Heart right ventricle (tissue), 16 donors: ENCODE measurements at regions not wholly inside any gene's neighbourhood (a gene's known extent, or its start where the extent isn't known, plus 50 kb on each side); places are given as distances from the start of the nearest gene placed in this dataset.

Source experiments
- ATAC-seq, 8 donors: fragments of 200-7000 bp; cut with Tn5 transposase; one replicate each; pipeline ENCODE4 v1.9.1; 2020; ENCODE audit warnings: mild to moderate bottlenecking in 8 of 8, moderate library complexity in 8 of 8, moderate number of reproducible peaks in 1 of 8
- DNase-seq, 2 donors: peaks; one replicate each; pipeline ENCODE4 v3.0.0-alpha.2; 2020
- H3K27ac ChIP-seq, 10 donors: fragments of 200-600 bp; sonication (generic) in 2 of 10; one replicate each; pipeline versions ENCODE4 v1.5.0 to v1.8.0; 2020 to 2022; ENCODE audit warnings: mild to moderate bottlenecking in 3 of 10
- H3K27me3 ChIP-seq, 7 donors: fragments of 200-600 bp; one replicate each; pipeline ENCODE4 v1.8.0; 2021 to 2022; ENCODE audit warnings: mild to moderate bottlenecking in 2 of 7
- H3K36me3 ChIP-seq, 9 donors: fragments of 200-600 bp; sonication (generic) in 1 of 9; one replicate each; pipeline versions ENCODE4 v1.5.0 to v1.8.0; 2020 to 2022; ENCODE audit warnings: mild to moderate bottlenecking in 2 of 9
- H3K4me1 ChIP-seq, 9 donors: fragments of 200-600 bp; sonication (generic) in 1 of 9; one replicate each; pipeline versions ENCODE4 v1.5.0 to v1.8.0; 2020 to 2022; ENCODE audit warnings: mild to moderate bottlenecking in 4 of 9
- H3K4me3 ChIP-seq, 10 donors: fragments of 200-600 bp; sonication (generic) in 2 of 10; one replicate each; pipeline versions ENCODE4 v1.5.0 to v1.8.0; 2020 to 2022; ENCODE audit warnings: mild to moderate bottlenecking in 7 of 10, moderate library complexity in 2 of 10
- H3K9me3 ChIP-seq, 11 donors: fragments of 200-600 bp in 10 of 11; sonication (generic) in 2 of 11; one replicate each; pipeline versions ENCODE4 v1.5.0 to v1.8.0; 2013 to 2022; ENCODE audit warnings: mild to moderate bottlenecking in 2 of 11, control low read depth in 1 of 11, moderate library complexity in 1 of 11
- CTCF ChIP-seq, 9 donors: fragments of 200-600 bp; sonication (generic) in 2 of 9; IDR thresholded peaks; one replicate each; pipeline versions ENCODE4 v1.5.0 to v1.8.0; 2021 to 2022; ENCODE audit warnings: antibody characterized with exemption in 9 of 9, mild to moderate bottlenecking in 5 of 9, moderate library complexity in 1 of 9
- WGBS, 2 donors: extraction: QIAGEN DNeasy Blood & Tissue Kit; methylation state at CpG; one replicate each; pipeline ENCODE4 v1.1.7; 2013; ENCODE audit warnings: inconsistent platforms in 1 of 2; 5-methylcytosine and 5-hydroxymethylcytosine counted together
- intact Hi-C, 10 donors: fragments of 100-400 bp; cut with DNase I; formaldehyde crosslinking; loops; one replicate each; pipeline versions ENCODE4 v1.11.1 to v1.14.2; 2022
- donor health status: Arrhythmogenic right ventricular cardiomyopathy.
- donor health status: ischemic (EF 13 %, LVEDD 7.1; RV severe dilation, severe dysfunction).
- donor health status: healthy with polysubstance abuse.
- donor health status: DM: no; HTN: yes; CAD: no.
- donor health status: DM: no; HTN: no; CAD: no.
- donor health status: ischemic (EF 25% LVEDD 6.9; RV normal size, moderate dysfunction).
- donor health status: ischemic (EF 25% LVEDD 5.7; RV mildly dilated, moderate dysfunction).
- donor health status: healthy.
- donor health status: DM: yes; HTN: yes; CAD: no.
- donor health status: Ischemic cardiomyopathy.
- donor health status: ischemic (EF 35%, LVEDD 5.7; RV mildly dilated, moderate dysfunction).
- donor health status: nonischemic (EF 11% LVEDD 7.7; RV severe dilation, severe dysfunction).
- donor health status: DM: yes; HTN: yes; CAD: no.
- donor health status: PGD.
- donor health status: ischemic (EF 29% LVEDD 5.4; RV normal size, mild dysfunction).
- donor health status: nonischemic (EF 23%, LVEDD 6.1; RV moderate dilation, normal function).

GRCh38 chr7:96430356-96430755 lies 108.5 kb upstream of the SLC25A13 start:
- no peaks in the 10 kb centered on the region for H3K9me3 ChIP-seq
- no peak overlapping the region for H3K4me3 ChIP-seq
- ATAC-seq (no peak), DNase-seq (no peak)
- no peaks in the 10 kb centered on the region for H3K4me1 ChIP-seq
- no peaks in the 10 kb centered on the region for H3K27me3 ChIP-seq
- WGBS, 2 donors = 86 to 93% methylated on average over 3 of the region's 3 CpGs
- TF ChIP-seq CTCF (IDR thresholded peaks at IDR 0.05) = no peak
- intact Hi-C loops = no loop called here
- H3K27ac ChIP-seq = no peak overlapping the region
- H3K36me3 ChIP-seq = no peaks in the 10 kb centered on the region

GRCh38 chr7:96427143-96427542 lies 105.2 kb upstream of the SLC25A13 start:
- DNase-seq (no peak), ATAC-seq (no peak)
- Histone ChIP-seq H3K27me3 (no peaks in the 10 kb centered on the region), H3K36me3 (no peaks in the 10 kb centered on the region), H3K9me3 (no peaks in the 10 kb centered on the region), H3K4me1 (no peaks in the 10 kb centered on the region), H3K4me3 (no peak overlapping the region), H3K27ac (no peak overlapping the region)
- intact Hi-C loops = loop anchor here in 1 of 10 donors (1.0 kb wide), 1 partner anchor 9 kb away; no protein-coding TSS in a partner anchor
- 93 to 94% methylated on average over 4 of the region's 4 CpGs for WGBS, 2 donors
- TF ChIP-seq CTCF (IDR thresholded peaks at IDR 0.05) = no peak

- WGBS, 2 donors = 91 to 92% methylated on average over 2 of the region's 2 CpGs
- Histone ChIP-seq H3K27me3 (no peaks in the 10 kb centered on the region), H3K27ac (no peak overlapping the region), H3K4me1 (no peaks in the 10 kb centered on the region), H3K9me3 (no peaks in the 10 kb centered on the region), H3K36me3 (no peaks in the 10 kb centered on the region), H3K4me3 (no peak overlapping the region)
- DNase-seq (no peak), ATAC-seq (no peak)
- no peak for TF ChIP-seq CTCF (IDR thresholded peaks at IDR 0.05)
- intact Hi-C loops = loop anchor here in 1 of 10 donors (1.0 kb wide), 1 partner anchor 8 kb away; no protein-coding TSS in a partner anchor
These were observed 104.8 kb upstream of the SLC25A13 start for GRCh38 chr7:96426685-96427084.

- Histone ChIP-seq H3K4me1 (no peaks in the 10 kb centered on the region), H3K36me3 (no peaks in the 10 kb centered on the region), H3K9me3 (no peaks in the 10 kb centered on the region), H3K27ac (no peak overlapping the region), H3K4me3 (no peak overlapping the region), H3K27me3 (no peaks in the 10 kb centered on the region)
- TF ChIP-seq CTCF (IDR thresholded peaks at IDR 0.05) = no peak
- 78 to 80% methylated on average over 3 of the region's 3 CpGs for WGBS, 2 donors
- ATAC-seq (no peak), DNase-seq (no peak)
- intact Hi-C loops = no loop called here
These were observed 104.1 kb upstream of the SLC25A13 start for GRCh38 chr7:96426027-96426426.
